Chondrocyte (in vitro differentiated cells): ENCODE measurements at regions not wholly inside any gene's neighbourhood (a gene's known extent, or its start where the extent isn't known, plus 50 kb on each side); places are given as distances from the start of the nearest gene placed in this dataset.
A peak's percentile ranks its signal among the peaks of the same experiment; 100 is the strongest.

Experiments
- DNase-seq: peaks from one replicate; pipeline ENCODE4 v3.0.0; 2021; ENCODE audit warnings: mixed read lengths, low spot score
- H3K27ac Mint-ChIP-seq: one replicate; pipeline ENCODE4 v1.8.0; 2021; ENCODE audit warnings: mild to moderate bottlenecking, moderate library complexity, mixed read lengths; ENCODE audit not compliant: unreplicated experiment
- H3K27me3 Mint-ChIP-seq: 2 replicates; pipeline ENCODE4 v1.8.0; 2021; ENCODE audit warnings: low read depth, mixed read lengths
- H3K36me3 Mint-ChIP-seq: 2 replicates; pipeline ENCODE4 v1.8.0; 2021; ENCODE audit warnings: low read depth, mixed read lengths
- H3K4me1 Mint-ChIP-seq: 2 replicates; pipeline ENCODE4 v1.8.0; 2021; ENCODE audit warnings: low read depth, mild to moderate bottlenecking, mixed read lengths
- H3K4me3 Mint-ChIP-seq: one replicate; pipeline ENCODE4 v1.8.0; 2021; ENCODE audit warnings: mild to moderate bottlenecking, moderate library complexity, mixed read lengths; ENCODE audit not compliant: unreplicated experiment
- H3K9me3 Mint-ChIP-seq: 2 replicates; pipeline ENCODE4 v1.8.0; 2021; ENCODE audit warnings: low read depth, mixed read lengths
- TF ChIP-seq, protein P1 (sequence below): fragments of 200-600 bp; sonication (generic); IDR thresholded peaks from 2 replicates; pipeline ENCODE4 v1.5.0; 2021; ENCODE audit warnings: antibody characterized with exemption, mild to moderate bottlenecking, moderate library complexity

DNA sequence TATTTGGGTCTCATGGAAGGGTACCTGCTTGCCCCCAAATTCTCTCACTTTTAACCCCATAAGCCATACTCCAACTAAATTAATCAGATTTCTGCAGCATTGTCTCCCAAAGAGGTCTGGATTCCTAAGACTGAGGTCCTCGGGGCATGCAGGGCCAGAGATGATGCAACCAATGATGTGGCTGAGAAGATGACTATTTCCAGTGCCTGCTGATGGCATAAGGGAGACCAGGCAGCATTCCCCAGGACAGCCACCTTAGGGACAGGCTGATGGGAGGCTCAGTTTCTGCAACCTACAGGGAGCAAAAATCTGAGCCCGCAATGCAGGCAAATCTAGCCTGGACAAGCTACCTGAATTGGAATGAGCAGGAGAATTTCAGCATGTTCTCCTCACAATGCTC is 76.8 kb upstream of the ASIC2 start:
- Mint-ChIP-seq H3K27ac (no peak overlapping the region), H3K4me1 (no peaks in the 10 kb centered on the region)
- no peak for DNase-seq

DNA sequence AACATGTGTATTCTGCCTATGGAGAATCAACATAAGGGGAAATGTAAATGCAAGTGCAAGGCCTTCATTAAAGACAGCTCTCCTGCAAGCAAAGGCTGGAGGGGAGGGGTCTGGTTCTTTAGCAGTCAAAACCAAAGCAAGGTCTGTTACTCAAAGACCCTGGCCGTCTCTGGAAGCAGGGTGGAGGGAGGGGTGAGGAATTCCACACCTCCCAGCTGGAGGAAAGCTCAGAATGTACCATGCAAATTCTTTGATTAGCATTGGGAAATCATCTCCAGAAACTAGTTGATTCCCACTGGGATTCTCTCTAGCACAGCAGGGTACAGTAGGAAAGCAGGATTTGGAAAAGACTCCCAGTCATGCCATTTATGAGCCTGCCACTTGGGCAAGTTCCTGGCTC is 77.3 kb upstream of the ASIC2 start:
- Mint-ChIP-seq H3K9me3 (peaks cover 10% of the 10 kb centered on the region), H3K4me3 (no peak overlapping the region), H3K36me3 (no peaks in the 10 kb centered on the region), H3K27ac (peak overlapping the region; percentile 22), H3K27me3 (no peaks in the 10 kb centered on the region), H3K4me1 (no peaks in the 10 kb centered on the region)
- TF ChIP-seq, protein P1, sequence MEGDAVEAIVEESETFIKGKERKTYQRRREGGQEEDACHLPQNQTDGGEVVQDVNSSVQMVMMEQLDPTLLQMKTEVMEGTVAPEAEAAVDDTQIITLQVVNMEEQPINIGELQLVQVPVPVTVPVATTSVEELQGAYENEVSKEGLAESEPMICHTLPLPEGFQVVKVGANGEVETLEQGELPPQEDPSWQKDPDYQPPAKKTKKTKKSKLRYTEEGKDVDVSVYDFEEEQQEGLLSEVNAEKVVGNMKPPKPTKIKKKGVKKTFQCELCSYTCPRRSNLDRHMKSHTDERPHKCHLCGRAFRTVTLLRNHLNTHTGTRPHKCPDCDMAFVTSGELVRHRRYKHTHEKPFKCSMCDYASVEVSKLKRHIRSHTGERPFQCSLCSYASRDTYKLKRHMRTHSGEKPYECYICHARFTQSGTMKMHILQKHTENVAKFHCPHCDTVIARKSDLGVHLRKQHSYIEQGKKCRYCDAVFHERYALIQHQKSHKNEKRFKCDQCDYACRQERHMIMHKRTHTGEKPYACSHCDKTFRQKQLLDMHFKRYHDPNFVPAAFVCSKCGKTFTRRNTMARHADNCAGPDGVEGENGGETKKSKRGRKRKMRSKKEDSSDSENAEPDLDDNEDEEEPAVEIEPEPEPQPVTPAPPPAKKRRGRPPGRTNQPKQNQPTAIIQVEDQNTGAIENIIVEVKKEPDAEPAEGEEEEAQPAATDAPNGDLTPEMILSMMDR: no peak
- DNase-seq: no peak

More for the DNA sequence above, 76.8 kb upstream of the ASIC2 start:
- Mint-ChIP-seq H3K9me3 (peaks cover 10% of the 10 kb centered on the region), H3K27me3 (no peaks in the 10 kb centered on the region), H3K36me3 (no peaks in the 10 kb centered on the region), H3K4me3 (no peak overlapping the region)
- TF ChIP-seq, protein P1: no peak

DNA sequence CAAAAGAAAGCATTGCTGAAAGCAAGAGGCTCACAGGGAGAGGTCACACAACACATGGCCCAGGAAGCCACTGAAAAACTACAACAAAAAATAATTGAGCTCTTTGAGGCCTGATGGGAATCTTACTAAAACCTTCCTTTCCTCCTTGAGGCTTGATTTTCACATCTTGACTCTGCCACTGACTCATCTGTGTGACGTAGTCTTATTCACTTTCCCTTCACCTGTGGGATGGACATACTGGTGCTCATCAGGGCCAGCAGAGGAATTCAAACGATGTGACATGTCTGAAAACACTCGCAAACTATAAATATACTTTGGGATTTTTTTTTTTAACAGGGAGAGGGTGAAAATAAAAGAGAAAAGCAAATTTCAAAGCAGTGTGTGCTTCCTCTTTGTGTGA is 78.3 kb upstream of the ASIC2 start:
- Mint-ChIP-seq H3K4me3 (no peak overlapping the region), H3K27me3 (no peaks in the 10 kb centered on the region), H3K9me3 (peaks cover 8% of the 10 kb centered on the region), H3K36me3 (no peaks in the 10 kb centered on the region), H3K27ac (no peak overlapping the region), H3K4me1 (no peaks in the 10 kb centered on the region)
- DNase-seq: no peak
- TF ChIP-seq, protein P1: no peak

DNA sequence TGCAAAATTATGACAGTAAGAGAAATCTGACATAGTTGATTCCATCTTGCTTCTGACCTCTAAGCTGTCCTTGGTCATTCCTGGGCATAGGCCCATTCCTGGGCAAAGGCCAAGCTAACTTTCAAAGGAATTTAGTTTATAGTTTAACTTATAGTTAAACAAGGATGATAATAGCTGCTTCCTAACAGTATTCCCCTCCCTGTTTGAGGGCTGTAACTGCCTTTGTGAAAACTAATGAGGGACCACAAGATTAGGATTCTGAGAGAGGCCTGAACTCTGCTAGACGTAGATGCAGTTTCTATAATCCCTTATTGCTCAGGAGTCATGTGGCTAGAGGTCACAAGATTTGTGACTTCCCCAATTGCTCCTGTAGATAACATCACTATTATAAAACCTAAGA is 80.2 kb upstream of the ASIC2 start:
- no peaks in the 10 kb centered on the region for H3K4me1 Mint-ChIP-seq
- peaks cover 4% of the 10 kb centered on the region for H3K9me3 Mint-ChIP-seq
- DNase-seq: no peak
- no peak overlapping the region for H3K27ac Mint-ChIP-seq
- H3K4me3 Mint-ChIP-seq: no peak overlapping the region
- H3K36me3 Mint-ChIP-seq: no peaks in the 10 kb centered on the region
- H3K27me3 Mint-ChIP-seq: no peaks in the 10 kb centered on the region
- TF ChIP-seq, protein P1: no peak

DNA sequence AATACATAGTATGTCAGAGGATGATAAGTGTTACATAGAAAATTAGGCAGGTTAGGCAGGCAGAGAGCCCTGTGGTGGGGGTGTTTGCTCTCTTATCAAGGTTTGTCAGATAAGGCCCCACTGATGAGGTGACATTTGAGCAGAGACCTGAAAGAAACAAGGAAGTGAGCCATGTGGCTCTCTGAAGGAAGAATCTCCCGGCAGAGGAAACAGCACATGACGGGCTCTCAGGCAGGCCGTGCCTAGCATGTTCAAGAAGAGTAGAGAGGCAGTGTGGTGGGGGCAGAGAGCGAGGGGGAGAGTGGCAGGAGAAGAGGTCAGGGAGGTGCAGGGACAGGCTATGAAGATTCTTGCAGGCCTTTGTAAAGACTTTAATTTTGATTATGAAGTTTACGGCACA is 82.0 kb upstream of the ASIC2 start:
- TF ChIP-seq, protein P1: no peak
- no peaks in the 10 kb centered on the region for H3K36me3 Mint-ChIP-seq
- no peaks in the 10 kb centered on the region for H3K9me3 Mint-ChIP-seq
- no peaks in the 10 kb centered on the region for H3K4me1 Mint-ChIP-seq
- no peak overlapping the region for H3K27ac Mint-ChIP-seq
- no peak overlapping the region for H3K4me3 Mint-ChIP-seq
- DNase-seq: no peak
- H3K27me3 Mint-ChIP-seq: no peaks in the 10 kb centered on the region
